ENCODE measurements at regions not wholly inside any gene's neighbourhood (a gene's known extent, or its start where the extent isn't known, plus 50 kb on each side); places are given as distances from the start of the nearest gene placed in this dataset.

- ATAC-seq (no peak), DNase-seq (ENCODE audit: missing footprints) (no peak)
Observed at GRCh38 chr16:51085271-51085670, 65.8 kb downstream of the SALL1 start.

DNA sequence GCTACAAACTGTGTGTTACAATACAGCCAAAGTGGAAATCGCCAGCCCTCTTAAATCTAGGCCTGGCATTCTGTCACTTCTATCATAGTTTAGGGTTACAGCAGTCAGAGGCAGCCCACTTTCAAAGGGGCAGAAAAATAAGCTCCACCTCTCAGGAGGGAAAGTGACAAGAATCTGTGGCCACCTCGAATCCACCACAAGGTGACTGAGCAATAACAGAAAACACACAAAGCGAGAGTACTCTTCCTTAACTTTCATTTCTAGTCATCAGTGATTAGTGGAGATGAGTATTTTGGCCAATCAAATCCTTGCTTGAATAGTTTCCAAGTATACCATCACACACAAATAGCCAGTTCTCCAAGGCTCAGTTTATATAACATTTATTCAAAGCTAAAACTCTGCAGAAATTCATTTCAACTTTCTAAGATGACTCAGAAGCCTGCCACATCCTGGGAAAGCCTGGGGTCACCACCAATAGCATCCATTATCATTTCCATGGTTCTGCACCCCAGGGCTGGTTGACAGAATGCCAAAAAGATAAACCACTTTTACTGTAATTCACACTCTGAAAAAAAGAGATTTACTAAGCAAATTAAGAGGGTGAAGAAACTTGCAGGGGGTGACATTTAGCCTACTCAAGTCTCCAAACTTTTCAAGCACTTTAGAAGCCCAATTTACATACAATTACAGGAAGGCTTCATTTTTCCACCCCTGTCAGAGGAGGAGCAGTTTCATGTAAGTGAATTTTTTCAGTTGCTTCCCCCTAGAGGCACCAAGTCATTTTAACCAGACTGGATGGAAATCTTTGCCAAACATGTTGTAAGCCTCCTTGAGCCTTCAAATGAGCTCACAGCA lies 66.8 kb downstream of the SALL1 start:
- intact Hi-C loops (cut with DNase I) = no loop called here
- ATAC-seq (no peak), DNase-seq (ENCODE audit: missing footprints) (no peak)

More at GRCh38 chr16:51085271-51085670, 65.8 kb downstream of the SALL1 start:
- intact Hi-C loops (cut with DNase I) = no loop called here

DNA sequence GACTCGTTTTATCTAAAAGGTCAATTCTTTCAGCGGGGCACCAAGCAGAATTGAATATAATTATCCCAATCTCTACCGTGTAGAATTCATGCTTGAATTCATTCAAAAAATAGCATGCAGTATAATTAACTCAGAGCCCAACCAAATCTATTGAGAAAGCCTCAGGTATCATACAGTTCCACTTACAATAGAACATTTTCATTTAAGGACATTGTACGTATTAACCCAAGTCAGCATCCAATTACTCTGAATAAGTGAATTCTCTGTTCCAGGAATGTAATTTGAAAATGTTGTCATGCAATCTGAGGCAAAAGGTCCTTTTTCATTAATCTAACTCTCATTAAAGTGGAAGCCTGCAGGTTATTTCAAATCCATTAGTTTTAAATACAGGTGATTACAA lies 78.5 kb downstream of the SALL1 start:
- intact Hi-C loops (cut with DNase I) = no loop called here
- no peak for DNase-seq (ENCODE audit: missing footprints)
- no peak for ATAC-seq

DNA sequence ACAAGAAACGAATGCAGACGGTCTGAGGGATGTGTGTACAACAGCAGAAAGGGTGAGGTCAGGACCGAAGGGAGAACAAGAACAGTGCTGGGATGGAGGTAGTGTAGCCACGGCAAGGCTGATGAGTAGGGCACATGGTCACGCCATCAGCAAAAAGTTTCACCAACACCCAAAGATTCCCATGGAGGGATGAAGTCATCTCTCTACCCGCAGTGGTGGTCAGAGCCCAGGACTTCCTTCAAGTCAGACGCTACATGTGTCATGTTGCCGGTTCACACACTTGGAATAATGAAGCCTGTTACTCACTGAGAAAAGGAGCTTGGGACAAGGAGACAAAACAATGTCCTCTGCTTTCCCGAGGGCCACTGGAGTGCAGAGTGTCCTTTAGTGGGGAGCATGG lies 79.7 kb downstream of the SALL1 start:
- DNase-seq (ENCODE audit: missing footprints) = no peak
- intact Hi-C loops (cut with DNase I) = no loop called here
- ATAC-seq = no peak

DNA sequence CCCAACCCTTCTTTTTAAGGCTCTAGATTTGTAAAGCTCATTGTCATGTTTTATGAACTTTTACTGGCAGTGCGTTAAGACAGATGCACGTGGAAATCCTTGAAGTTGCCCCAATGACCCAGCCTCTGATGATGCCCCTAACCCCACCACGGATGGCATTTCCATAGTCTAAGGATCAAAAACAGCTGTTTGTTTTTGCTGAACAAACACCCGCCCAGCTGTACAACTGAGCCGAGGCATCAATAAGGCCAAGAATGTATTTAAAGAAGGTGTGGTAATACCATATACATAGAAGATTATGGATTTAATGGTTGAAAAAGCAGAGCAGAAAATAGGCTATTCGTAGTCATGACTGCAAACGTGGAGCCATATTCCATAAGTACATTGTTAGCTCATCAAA lies 83.7 kb downstream of the SALL1 start:
- no peak for DNase-seq (ENCODE audit: missing footprints)
- intact Hi-C loops (cut with DNase I) = no loop called here
- ATAC-seq = no peak

DNA sequence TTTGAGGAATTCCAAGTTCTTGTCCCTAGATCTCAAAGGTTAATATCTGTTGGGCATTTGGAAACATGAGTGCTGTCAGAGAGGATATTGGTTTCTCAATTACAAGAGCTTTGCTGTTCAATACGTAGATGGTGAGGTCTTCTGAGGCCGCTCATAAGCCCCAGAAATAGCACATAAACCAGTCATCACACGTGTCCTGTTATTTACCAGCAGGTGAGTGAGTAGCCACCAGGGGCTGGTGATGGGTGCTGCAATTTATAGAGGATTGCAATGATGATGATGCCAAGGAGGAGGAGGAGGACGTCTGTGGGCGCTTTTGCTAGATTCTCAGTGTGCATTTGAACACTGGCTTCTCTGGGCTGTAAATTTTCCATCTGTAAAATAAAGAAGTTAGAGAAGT lies 89.0 kb downstream of the SALL1 start:
- intact Hi-C loops (cut with DNase I) = no loop called here
- no peak for ATAC-seq
- DNase-seq (ENCODE audit: missing footprints) = no peak

DNA sequence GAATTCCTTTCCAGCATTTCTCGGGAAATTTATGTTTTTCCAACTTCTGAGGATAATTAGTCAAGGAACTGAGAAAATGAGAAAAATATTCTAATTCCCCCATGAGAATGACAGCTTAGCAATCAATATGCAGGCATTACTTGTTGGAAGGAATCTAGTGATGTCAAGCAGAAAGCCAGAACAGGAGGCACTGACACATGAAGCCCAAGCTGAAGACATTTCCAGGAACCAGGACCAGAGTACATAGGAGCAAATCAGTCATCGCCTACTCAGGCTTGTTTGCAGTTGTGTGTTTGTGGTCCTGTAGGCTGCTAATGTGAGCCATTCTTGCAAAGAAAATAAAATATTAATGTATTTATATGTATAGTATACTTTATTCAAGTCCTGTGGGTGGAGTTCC lies 89.7 kb downstream of the SALL1 start:
- no peak for ATAC-seq
- intact Hi-C loops (cut with DNase I) = no loop called here
- DNase-seq (ENCODE audit: missing footprints) = no peak

DNA sequence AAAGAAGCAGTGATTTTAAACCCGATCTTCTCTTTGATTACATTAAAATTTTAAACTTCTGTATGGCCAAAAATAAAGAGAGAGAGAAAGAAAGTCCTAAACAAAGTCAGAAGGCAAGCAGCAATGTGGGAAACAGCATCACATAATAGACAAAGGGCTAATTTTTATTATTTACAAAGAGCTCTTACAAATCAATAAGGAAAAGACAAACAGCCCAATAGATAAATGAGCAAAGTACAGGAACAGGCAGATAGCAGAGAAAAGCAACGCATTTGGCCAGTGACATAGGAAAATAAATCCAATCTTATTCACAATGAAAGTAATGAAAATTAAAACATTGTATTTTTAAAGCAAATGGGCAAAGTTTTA lies 93.1 kb downstream of the SALL1 start:
- no peak for ATAC-seq
- DNase-seq (ENCODE audit: missing footprints) = no peak
- intact Hi-C loops (cut with DNase I) = no loop called here

DNA sequence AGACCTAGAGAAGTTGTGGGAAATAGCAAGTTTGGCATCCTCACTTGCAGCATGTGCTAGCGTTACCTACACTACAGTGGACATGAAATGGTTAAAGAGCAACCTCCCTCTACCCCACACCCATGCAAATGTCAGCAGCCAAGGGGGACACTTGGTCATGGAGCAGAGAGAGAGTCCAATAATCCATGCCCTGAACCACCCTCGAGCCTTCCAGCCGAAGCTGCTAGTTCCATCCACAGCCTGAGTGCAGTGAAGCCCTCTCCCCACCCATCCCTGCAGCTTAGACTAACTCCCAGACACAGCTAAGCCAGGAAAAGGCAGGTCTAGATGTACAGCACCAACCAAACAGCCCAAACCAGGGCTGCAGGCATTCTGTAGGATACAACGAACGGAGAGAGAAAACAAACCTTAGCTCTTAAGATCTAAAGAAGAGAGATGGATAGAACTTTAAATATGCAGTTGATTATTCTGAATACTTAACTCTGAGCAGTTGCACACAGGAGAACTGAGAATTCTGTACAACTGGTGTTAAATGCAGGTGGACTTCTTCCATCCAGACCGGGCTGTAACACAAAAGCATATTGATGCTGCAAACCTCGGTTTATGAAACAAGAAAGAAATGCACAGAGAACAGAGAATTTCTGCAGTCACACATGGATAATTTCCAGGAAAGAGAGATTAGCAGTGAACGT lies 93.8 kb downstream of the SALL1 start:
- DNase-seq (ENCODE audit: missing footprints) = no peak
- intact Hi-C loops (cut with DNase I) = no loop called here

GRCh38 chr16:51056331-51056730 lies 94.7 kb downstream of the SALL1 start:
- no peak for DNase-seq (ENCODE audit: missing footprints)
- intact Hi-C loops (cut with DNase I) = no loop called here
- no peak for ATAC-seq

More for the DNA sequence above, 93.8 kb downstream of the SALL1 start:
- ATAC-seq = no peak

- intact Hi-C loops (cut with DNase I) = no loop called here
- DNase-seq (ENCODE audit: missing footprints) (no peak), ATAC-seq (no peak)
Observed at GRCh38 chr16:51055434-51055833, 95.6 kb downstream of the SALL1 start.

GRCh38 chr16:51053775-51054174 lies 97.3 kb downstream of the SALL1 start:
- intact Hi-C loops (cut with DNase I) = no loop called here
- DNase-seq (ENCODE audit: missing footprints) (no peak), ATAC-seq (no peak)

- DNase-seq (ENCODE audit: missing footprints) (no peak), ATAC-seq (no peak)
- intact Hi-C loops (cut with DNase I) = no loop called here
Observed at GRCh38 chr16:51051671-51052070, 99.4 kb downstream of the SALL1 start.

GRCh38 chr16:51050377-51050706 lies 100.7 kb downstream of the SALL1 start:
- intact Hi-C loops (cut with DNase I) = no loop called here
- ATAC-seq (no peak), DNase-seq (ENCODE audit: missing footprints) (no peak)

DNA sequence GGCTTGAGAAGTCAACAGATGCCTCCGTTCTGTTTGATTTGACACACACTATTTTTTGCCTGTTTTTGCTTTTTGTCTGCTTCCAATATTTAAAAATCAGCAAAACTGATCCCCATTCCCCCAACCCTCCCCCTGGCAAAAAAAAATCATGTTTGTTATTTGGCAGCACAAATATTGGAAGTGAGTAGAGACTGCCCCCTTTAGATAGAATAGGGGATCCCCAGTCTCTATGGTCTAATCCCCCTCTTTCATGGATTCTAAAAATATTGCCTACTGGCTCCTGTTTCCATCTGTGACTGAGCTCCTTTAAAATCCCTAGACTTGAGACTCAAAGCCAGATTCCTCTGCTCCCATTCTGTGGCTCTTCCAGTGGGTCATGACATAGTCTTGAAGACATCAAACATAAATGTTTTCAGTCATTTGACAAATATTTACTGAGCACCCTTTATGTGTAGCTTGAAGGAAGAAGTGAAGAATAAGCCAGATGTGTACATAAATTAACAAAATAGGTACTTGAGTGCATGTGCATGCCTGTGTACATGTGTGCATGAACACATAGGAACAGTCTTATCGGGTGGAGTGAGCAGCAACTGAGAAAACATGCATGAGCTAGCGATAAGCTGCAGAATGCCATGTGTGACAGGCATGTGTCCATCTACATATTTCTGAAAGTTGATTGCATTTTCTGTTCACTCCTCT lies 101.2 kb downstream of the SALL1 start:
- ATAC-seq = no peak
- DNase-seq (ENCODE audit: missing footprints) = no peak
- intact Hi-C loops (cut with DNase I) = no loop called here

- intact Hi-C loops (cut with DNase I) = no loop called here
- ATAC-seq = no peak
- DNase-seq (ENCODE audit: missing footprints) = no peak
Observed at GRCh38 chr16:51049276-51049675, 101.8 kb downstream of the SALL1 start.

DNA sequence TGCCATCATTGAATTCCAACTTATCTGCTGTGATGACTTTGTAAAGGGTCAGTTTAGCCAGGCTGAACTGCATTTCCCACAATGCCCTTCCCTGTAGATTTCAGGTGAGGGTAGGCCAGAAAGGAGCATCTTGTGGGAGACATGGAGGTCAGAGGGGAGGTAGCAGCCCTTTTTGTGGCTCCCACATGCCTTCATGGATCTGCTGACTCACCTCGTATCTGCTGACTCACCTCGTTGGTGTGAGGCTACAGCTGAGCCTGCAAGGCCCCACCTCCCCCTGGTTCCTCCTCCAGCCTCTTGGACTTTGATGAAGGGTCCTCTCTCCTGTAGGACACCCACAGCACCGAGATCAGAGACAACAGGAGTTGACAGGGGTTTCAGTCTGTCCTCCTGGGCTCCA lies 102.5 kb downstream of the SALL1 start:
- ATAC-seq (no peak), DNase-seq (ENCODE audit: missing footprints) (no peak)
- intact Hi-C loops (cut with DNase I) = no loop called here

DNA sequence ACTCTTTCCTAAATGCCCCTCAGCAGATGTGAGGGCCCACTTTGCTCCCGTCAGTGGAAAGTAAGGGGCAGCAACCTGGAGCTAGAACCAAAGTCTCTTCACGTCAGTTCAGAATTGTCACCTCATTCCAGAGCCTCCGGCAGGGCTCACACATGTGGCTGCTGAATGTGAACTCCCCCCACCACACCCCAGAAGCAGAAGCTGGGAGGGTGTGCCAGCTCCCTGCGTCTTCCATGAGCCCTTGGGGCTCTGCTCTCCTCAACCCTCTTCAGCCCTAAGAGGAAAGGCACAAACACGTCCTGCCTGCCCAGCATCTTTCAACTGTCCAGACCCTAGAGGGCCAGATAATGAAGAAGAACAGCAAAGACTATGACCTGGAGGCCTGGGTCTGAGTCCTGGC lies 105.3 kb downstream of the SALL1 start:
- intact Hi-C loops (cut with DNase I) = no loop called here

DNA sequence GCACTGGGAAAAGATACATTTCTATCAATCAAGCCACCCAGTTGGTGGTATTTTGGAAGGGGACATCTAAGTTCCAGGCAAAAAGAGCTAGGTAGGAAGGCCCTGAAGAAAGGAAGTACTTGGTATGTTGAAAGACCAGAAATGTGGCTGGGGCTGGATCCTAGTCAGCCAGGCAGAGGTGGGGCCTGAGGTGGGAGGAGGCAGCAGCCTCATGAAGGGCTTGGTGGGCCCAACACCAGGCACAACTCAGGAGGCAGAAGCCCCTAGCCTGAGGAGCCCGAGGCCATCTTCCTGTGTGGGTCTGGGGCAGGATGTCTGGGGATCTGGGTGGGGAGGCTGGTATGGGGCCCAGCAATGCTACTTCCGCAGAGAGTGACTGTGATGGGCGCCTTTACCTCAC lies 105.9 kb downstream of the SALL1 start:
- ATAC-seq (no peak), DNase-seq (ENCODE audit: missing footprints) (no peak)
- intact Hi-C loops (cut with DNase I) = no loop called here

More for the DNA sequence above, 105.3 kb downstream of the SALL1 start:
- ATAC-seq (no peak), DNase-seq (ENCODE audit: missing footprints) (no peak)

- DNase-seq (ENCODE audit: missing footprints) (no peak), ATAC-seq (no peak)
- intact Hi-C loops (cut with DNase I) = no loop called here
Observed at GRCh38 chr16:51041546-51041945, 109.5 kb downstream of the SALL1 start.

Data from Right ventricle myocardium inferior (tissue), 1 donor.